ENCODE measurements at regions not wholly inside any gene's neighbourhood (a gene's known extent, or its start where the extent isn't known, plus 50 kb on each side); places are given as distances from the start of the nearest gene placed in this dataset.

- H3K4me3 ChIP-seq (ENCODE audit: low read depth, low read length): no peak overlapping the region
- DNase-seq (ENCODE audit: low read depth): no peak
- no peak for TF ChIP-seq CTCF (IDR thresholded peaks at IDR 0.05; ENCODE audit: insufficient read depth, low read depth, low read length)
Measured at GRCh38 chr1:70911861-70912260, 135.8 kb downstream of the PTGER3 start.

GRCh38 chr1:70914224-70914623, 133.4 kb downstream of the PTGER3 start:
- DNase-seq (ENCODE audit: low read depth): no peak
- no peak overlapping the region for H3K4me3 ChIP-seq (ENCODE audit: low read depth, low read length)
- no peak for TF ChIP-seq CTCF (IDR thresholded peaks at IDR 0.05; ENCODE audit: insufficient read depth, low read depth, low read length)

- TF ChIP-seq CTCF (IDR thresholded peaks at IDR 0.05; ENCODE audit: insufficient read depth, low read depth, low read length): no peak
Measured at GRCh38 chr1:70915258-70916033, 132.2 kb downstream of the PTGER3 start.

DNA sequence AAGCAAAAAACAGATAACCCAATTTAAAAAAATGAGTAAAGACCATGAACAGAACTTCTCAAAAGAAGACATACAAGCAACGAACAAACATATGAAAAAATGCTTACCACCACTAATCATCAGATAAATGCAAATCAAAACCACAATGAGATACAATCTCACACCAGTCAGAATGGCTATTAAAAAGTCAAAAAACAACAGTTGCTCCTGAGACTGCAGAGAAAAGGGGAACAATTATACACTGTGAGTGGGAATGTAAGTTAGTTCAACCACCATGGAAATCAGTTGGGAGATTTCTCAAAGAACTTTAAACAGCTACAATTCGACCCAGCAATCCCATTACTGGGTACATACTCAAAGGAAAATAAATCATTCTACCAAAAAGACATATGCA, 131.6 kb downstream of the PTGER3 start:
- DNase-seq (ENCODE audit: low read depth): no peak
- H3K4me3 ChIP-seq (ENCODE audit: low read depth, low read length): no peak overlapping the region
- TF ChIP-seq CTCF (IDR thresholded peaks at IDR 0.05; ENCODE audit: insufficient read depth, low read depth, low read length): no peak

More at GRCh38 chr1:70915258-70916033, 132.2 kb downstream of the PTGER3 start:
- no peak overlapping the region for H3K4me3 ChIP-seq (ENCODE audit: low read depth, low read length)
- peak; percentile 5 for DNase-seq (ENCODE audit: low read depth)

GRCh38 chr1:70919706-70920323, 127.8 kb downstream of the PTGER3 start:
- no peak overlapping the region for H3K4me3 ChIP-seq (ENCODE audit: low read depth, low read length)
- DNase-seq (ENCODE audit: low read depth): no peak
- no peak for TF ChIP-seq CTCF (IDR thresholded peaks at IDR 0.05; ENCODE audit: insufficient read depth, low read depth, low read length)
